Mesenchymal stem cell (in vitro differentiated cells and primary cell): ENCODE measurements at regions not wholly inside any gene's neighbourhood (a gene's known extent, or its start where the extent isn't known, plus 50 kb on each side); places are given as distances from the start of the nearest gene placed in this dataset.

Experiments
- DNase-seq: peaks from one replicate; pipeline ENCODE4 v3.0.0-alpha.2; 2013
- H2AFZ ChIP-seq: one replicate; pipeline ENCODE4 v1.6.1; 2013; ENCODE audit warnings: low read depth, mild to moderate bottlenecking, control low read depth, inconsistent platforms, low read length, moderate library complexity
- H2AK5ac ChIP-seq: 2 replicates; pipeline ENCODE4 v1.6.1; 2013; ENCODE audit warnings: low read length, moderate library complexity, mild to moderate bottlenecking, inconsistent platforms; ENCODE audit not compliant: severe bottlenecking
- H2BK120ac ChIP-seq: one replicate; pipeline ENCODE4 v1.6.1; 2013; ENCODE audit warnings: low read depth, mild to moderate bottlenecking, inconsistent platforms, low read length, moderate library complexity
- H2BK12ac ChIP-seq, 2 experiments: one replicate each; pipeline ENCODE4 v1.6.1; 2013; ENCODE audit warnings: inconsistent platforms in 2 of 2, low read length in 2 of 2, mild to moderate bottlenecking in 2 of 2, moderate library complexity in 2 of 2, control low read depth in 1 of 2
- H2BK15ac ChIP-seq: one replicate; pipeline ENCODE4 v1.6.1; 2013; ENCODE audit warnings: mild to moderate bottlenecking, low read depth, inconsistent platforms; ENCODE audit not compliant: poor library complexity, severe bottlenecking
- H2BK5ac ChIP-seq: 2 replicates; pipeline ENCODE4 v1.6.1; 2013; ENCODE audit warnings: low read depth, mild to moderate bottlenecking, low read length, control low read depth, inconsistent platforms; ENCODE audit not compliant: poor library complexity, severe bottlenecking
- H3K14ac ChIP-seq, 2 experiments: one replicate each; pipeline ENCODE4 v1.6.1; 2013; ENCODE audit warnings: inconsistent platforms in 2 of 2, low read length in 2 of 2, control low read depth in 1 of 2, mild to moderate bottlenecking in 1 of 2, moderate library complexity in 1 of 2
- H3K18ac ChIP-seq, 2 experiments: one replicate each; pipeline ENCODE4 v1.6.1; 2013; ENCODE audit warnings: inconsistent platforms in 2 of 2, low read length in 2 of 2, control low read depth in 1 of 2, low read depth in 1 of 2, mild to moderate bottlenecking in 1 of 2
- H3K23ac ChIP-seq, 2 experiments: one replicate each; pipeline ENCODE4 v1.6.1; 2013; ENCODE audit warnings: inconsistent platforms in 2 of 2, low read length in 2 of 2, mild to moderate bottlenecking in 2 of 2, moderate library complexity in 2 of 2, control low read depth in 1 of 2
- H3K27ac ChIP-seq: 2 replicates; pipeline ENCODE4 v1.5.1; 2013; ENCODE audit warnings: mild to moderate bottlenecking, moderate library complexity, low read length, control low read depth, inconsistent platforms; ENCODE audit not compliant: poor library complexity, severe bottlenecking
- H3K27me3 ChIP-seq, 2 experiments: 2 replicates each; pipeline versions ENCODE4 v1.6.1 to v1.7.0; 2013; ENCODE audit warnings: low read length in 2 of 2, mild to moderate bottlenecking in 2 of 2, moderate library complexity in 2 of 2, control low read depth in 1 of 2, inconsistent platforms in 1 of 2; ENCODE audit not compliant: control insufficient read depth in 1 of 2, insufficient read depth in 1 of 2
- H3K36me3 ChIP-seq, 2 experiments: 2 replicates each; pipeline versions ENCODE4 v1.6.1 to v1.7.0; 2013; ENCODE audit warnings: low read length in 2 of 2, control low read depth in 1 of 2, inconsistent platforms in 1 of 2, low read depth in 1 of 2, mild to moderate bottlenecking in 1 of 2; ENCODE audit not compliant: insufficient read depth in 2 of 2, control insufficient read depth in 1 of 2
- H3K4ac ChIP-seq, 2 experiments: one replicate each; pipeline ENCODE4 v1.6.1; 2013; ENCODE audit warnings: inconsistent platforms in 2 of 2, low read length in 2 of 2, mild to moderate bottlenecking in 2 of 2, moderate library complexity in 2 of 2, control low read depth in 1 of 2, low read depth in 1 of 2
- H3K4me1 ChIP-seq: 2 replicates; pipeline ENCODE4 v1.6.1; 2013; ENCODE audit warnings: low read depth, low read length, control low read depth; ENCODE audit not compliant: control insufficient read depth, insufficient read depth
- H3K4me2 ChIP-seq: 2 replicates; pipeline ENCODE4 v1.6.1; 2013; ENCODE audit warnings: low read length, mild to moderate bottlenecking, inconsistent platforms; ENCODE audit not compliant: poor library complexity, severe bottlenecking
- H3K4me3 ChIP-seq, 2 experiments: 2 replicates each; pipeline versions ENCODE4 v1.5.1 to v1.7.0; 2013; ENCODE audit warnings: low read length in 2 of 2, mild to moderate bottlenecking in 2 of 2, control low read depth in 1 of 2, low read depth in 1 of 2; ENCODE audit not compliant: insufficient read depth in 1 of 2
- H3K79me1 ChIP-seq: replicated peaks from 2 replicates; pipeline ENCODE4 v1.6.1; 2013; ENCODE audit warnings: mild to moderate bottlenecking, control low read depth, low read length, inconsistent platforms; ENCODE audit not compliant: poor library complexity, severe bottlenecking
- H3K9ac ChIP-seq: 2 replicates; pipeline ENCODE4 v1.7.0; 2013; ENCODE audit warnings: mild to moderate bottlenecking, low read length, moderate library complexity
- H3K9me3 ChIP-seq: 2 replicates; pipeline ENCODE4 v1.7.0; 2013; ENCODE audit warnings: mild to moderate bottlenecking, low read length; ENCODE audit not compliant: control insufficient read depth
- H4K8ac ChIP-seq: one replicate; pipeline ENCODE4 v1.6.1; 2013; ENCODE audit warnings: inconsistent platforms, mild to moderate bottlenecking, low read length, moderate library complexity
- H4K91ac ChIP-seq: one replicate; pipeline ENCODE4 v1.6.1; 2013; ENCODE audit warnings: mild to moderate bottlenecking, low read length, inconsistent platforms
- WGBS: methylation state at CpG from one replicate; pipeline ENCODE4 v1.1.7; 2013; ENCODE audit warnings: mixed read lengths; 5-methylcytosine and 5-hydroxymethylcytosine counted together

DNA sequence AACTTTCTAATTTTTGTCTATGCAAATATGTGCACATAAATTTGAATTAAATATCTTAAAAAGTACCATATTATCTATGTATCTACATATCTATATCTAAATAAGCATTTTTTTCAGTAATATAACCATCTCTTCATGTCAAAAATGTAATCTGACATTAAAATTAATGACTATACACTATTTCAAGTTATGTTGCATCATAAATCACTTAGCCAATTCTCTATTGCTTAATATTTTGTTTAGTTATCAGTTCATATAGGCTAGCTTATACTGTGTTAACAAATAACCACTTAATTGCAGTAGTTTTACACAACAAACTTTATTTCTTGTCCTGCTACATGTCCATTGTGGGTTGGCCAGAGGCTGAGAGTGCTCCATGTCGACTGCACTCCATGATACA is 360.8 kb downstream of the EPM2A start:
- no peak overlapping the region for H2BK15ac ChIP-seq
- H3K9me3 ChIP-seq: no peaks in the 10 kb centered on the region
- no peak overlapping the region for H3K14ac ChIP-seq
- H2BK5ac ChIP-seq: no peak overlapping the region
- H3K9ac ChIP-seq: no peak overlapping the region
- DNase-seq: no peak
- H3K4me3 ChIP-seq: no peak overlapping the region
- H3K4me2 ChIP-seq: no peak overlapping the region
- H3K27ac ChIP-seq: no peak overlapping the region
- no peak overlapping the region for H2BK120ac ChIP-seq
- no peak overlapping the region for H2BK12ac ChIP-seq
- 77% methylated on average over 1 of the region's 1 CpG for WGBS
- H3K36me3 ChIP-seq: no peaks in the 10 kb centered on the region
- H4K8ac ChIP-seq: no peak overlapping the region
- H4K91ac ChIP-seq: no peak overlapping the region
- H2AK5ac ChIP-seq: no peak overlapping the region
- no peaks in the 10 kb centered on the region for H3K79me1 ChIP-seq
- H3K23ac ChIP-seq: no peak overlapping the region
- H3K27me3 ChIP-seq: no peaks in the 10 kb centered on the region
- H3K4ac ChIP-seq: no peak overlapping the region
- no peak overlapping the region for H3K18ac ChIP-seq
- no peaks in the 10 kb centered on the region for H3K4me1 ChIP-seq
- no peak overlapping the region for H2AFZ ChIP-seq

DNA sequence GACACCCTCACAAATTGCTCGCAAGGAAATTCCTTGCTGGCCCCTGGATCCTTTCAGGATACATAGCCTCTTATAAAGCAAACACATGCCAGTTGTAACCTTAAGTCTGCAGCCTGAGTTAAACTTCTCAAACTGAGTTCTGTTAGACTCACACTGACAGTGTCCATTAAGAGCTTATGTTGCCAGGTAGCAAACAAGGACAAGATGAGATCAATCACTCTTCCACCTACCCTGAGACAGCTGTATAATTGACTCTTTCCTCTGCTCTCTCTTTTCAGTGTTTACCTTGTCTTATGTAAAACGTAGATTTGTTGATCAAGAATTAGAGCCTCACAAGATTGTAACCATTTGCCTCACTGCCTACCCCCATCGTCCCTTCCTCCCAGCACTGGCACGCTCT is 359.8 kb downstream of the EPM2A start:
- H3K4me1 ChIP-seq: no peaks in the 10 kb centered on the region
- no peak overlapping the region for H3K27ac ChIP-seq
- no peak overlapping the region for H4K8ac ChIP-seq
- H3K27me3 ChIP-seq: no peaks in the 10 kb centered on the region
- no peak overlapping the region for H3K4me2 ChIP-seq
- no peak overlapping the region for H3K4me3 ChIP-seq
- H3K23ac ChIP-seq: no peak overlapping the region
- H3K14ac ChIP-seq: no peak overlapping the region
- H2BK5ac ChIP-seq: no peak overlapping the region
- no peak overlapping the region for H3K9ac ChIP-seq
- no peak overlapping the region for H2AK5ac ChIP-seq
- no peak overlapping the region for H2BK120ac ChIP-seq
- no peak overlapping the region for H3K18ac ChIP-seq
- no peaks in the 10 kb centered on the region for H3K9me3 ChIP-seq
- H3K36me3 ChIP-seq: no peaks in the 10 kb centered on the region
- H2BK12ac ChIP-seq: no peak overlapping the region
- DNase-seq: no peak
- no peaks in the 10 kb centered on the region for H3K79me1 ChIP-seq
- 93% methylated on average over 4 of the region's 4 CpGs for WGBS
- H2BK15ac ChIP-seq: no peak overlapping the region
- H2AFZ ChIP-seq: no peak overlapping the region
- no peak overlapping the region for H3K4ac ChIP-seq
- no peak overlapping the region for H4K91ac ChIP-seq

DNA sequence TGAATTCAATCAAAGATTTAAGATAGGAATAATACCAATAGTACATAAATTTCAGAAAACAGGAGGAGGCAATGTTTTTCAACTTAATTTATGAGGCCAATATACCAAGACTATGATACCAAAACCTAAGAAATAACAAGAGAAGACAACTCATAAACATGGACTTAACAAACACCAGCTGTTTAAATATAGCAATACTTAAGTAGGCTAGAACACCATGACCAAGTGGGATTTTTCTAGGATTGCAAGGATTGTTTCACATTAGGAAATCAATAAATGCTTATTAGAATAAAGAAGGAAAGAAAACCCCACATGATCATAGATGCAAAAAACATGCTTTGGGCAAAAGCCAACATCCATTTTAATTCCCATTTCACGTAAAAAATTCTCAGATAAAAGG is 355.1 kb downstream of the EPM2A start:
- Histone ChIP-seq H2AK5ac (no peak overlapping the region), H3K23ac (no peak overlapping the region), H3K9me3 (no peaks in the 10 kb centered on the region), H3K27me3 (no peaks in the 10 kb centered on the region), H3K4me2 (no peak overlapping the region), H3K79me1 (no peaks in the 10 kb centered on the region), H2BK15ac (no peak overlapping the region), H3K4me3 (no peak overlapping the region), H3K4ac (no peak overlapping the region), H3K14ac (no peak overlapping the region), H4K8ac (no peak overlapping the region), H2BK120ac (no peak overlapping the region), H4K91ac (no peak overlapping the region), H2AFZ (no peak overlapping the region), H2BK12ac (no peak overlapping the region), H3K27ac (no peak overlapping the region), H3K4me1 (no peaks in the 10 kb centered on the region), H3K18ac (no peak overlapping the region), H3K9ac (no peak overlapping the region), H3K36me3 (no peaks in the 10 kb centered on the region), H2BK5ac (no peak overlapping the region)
- WGBS: 81% methylated on average over 1 of the region's 1 CpG
- no peak for DNase-seq

DNA sequence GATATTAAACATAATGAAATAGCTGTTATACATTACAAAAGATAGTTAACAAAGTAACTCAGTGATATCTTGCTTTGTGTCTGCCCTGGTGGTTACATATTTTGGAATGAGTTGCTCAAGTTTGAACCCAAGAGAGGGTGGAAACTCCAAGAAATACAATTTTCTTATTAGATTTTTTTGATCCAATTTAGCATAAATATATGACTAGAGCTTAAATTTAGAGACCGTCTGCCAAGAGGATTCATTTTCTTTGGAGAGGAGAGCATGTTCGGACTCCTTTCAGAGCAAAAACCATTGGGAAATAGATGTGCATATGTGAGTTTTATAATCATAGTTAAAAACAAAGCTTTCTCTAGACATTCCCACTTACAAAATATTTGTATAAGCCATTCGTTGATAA is 353.4 kb downstream of the EPM2A start:
- Histone ChIP-seq H2AFZ (no peak overlapping the region), H3K9ac (no peak overlapping the region), H3K14ac (no peak overlapping the region), H4K91ac (no peak overlapping the region), H2BK120ac (no peak overlapping the region), H3K23ac (no peak overlapping the region), H2AK5ac (no peak overlapping the region), H3K36me3 (no peaks in the 10 kb centered on the region), H2BK12ac (no peak overlapping the region), H3K27ac (no peak overlapping the region), H3K9me3 (no peaks in the 10 kb centered on the region), H3K4ac (no peak overlapping the region), H3K4me3 (no peak overlapping the region), H3K4me1 (no peaks in the 10 kb centered on the region), H3K4me2 (no peak overlapping the region), H2BK15ac (no peak overlapping the region), H3K18ac (no peak overlapping the region), H3K79me1 (no peaks in the 10 kb centered on the region), H2BK5ac (no peak overlapping the region), H3K27me3 (no peaks in the 10 kb centered on the region), H4K8ac (no peak overlapping the region)
- WGBS: 65% methylated on average over 1 of the region's 3 CpGs
- no peak for DNase-seq
